GM12878 (cell line): ENCODE measurements at regions not wholly inside any gene's neighbourhood (a gene's known extent, or its start where the extent isn't known, plus 50 kb on each side); places are given as distances from the start of the nearest gene placed in this dataset.

Source experiments
- ATAC-seq: fragments of 200-7000 bp; cut with Tn5 transposase; 3 replicates; pipeline ENCODE4 v1.9.1; 2020; ENCODE audit warnings: mild to moderate bottlenecking, moderate library complexity
- BruUV-seq: library from RNA; stranded (reverse); fragments of 400-500 nt; replicated peaks from 2 replicates; lab custom pipeline; 2021; lab: Mats Ljungman, UMichigan
- CTCF ChIA-PET: fragments of 300-600 bp; sonication (Branson Sonifier 250); formaldehyde crosslinking; extraction: SDS; loops from one replicate; lab custom pipeline; 2021; ENCODE audit warnings: inconsistent platforms; lab: Yijun Ruan, JAX
- POLR2A ChIA-PET: fragments of 350-600 bp; formaldehyde crosslinking; extraction: SDS; loops from one replicate; lab custom pipeline; 2021; ENCODE audit warnings: inconsistent platforms; lab: Charles Lee
- RAD21 ChIA-PET: fragments of 300-600 bp; sonication (Branson Sonifier 250); formaldehyde crosslinking; loops from one replicate; lab custom pipeline; 2023; ENCODE audit warnings: antibody characterized with exemption; ENCODE audit not compliant: unreplicated experiment; lab: Charles Lee
- SMC1A ChIA-PET: fragments of 300-600 bp; sonication (Branson Sonifier 250); formaldehyde crosslinking; loops from one replicate; lab custom pipeline; 2023; ENCODE audit not compliant: unreplicated experiment, uncharacterized antibody; lab: Charles Lee
- DNase-seq: peaks from one replicate; pipeline ENCODE4 v3.0.0-alpha.2; 2011; ENCODE audit warnings: low read depth, low spot score
- FAIRE-seq: peaks from 3 replicates; lab custom pipeline; 2011; peaks lifted over from hg19 to GRCh38; lab: Jason Lieb, UNC
- H2AFZ ChIP-seq: 2 replicates; pipeline ENCODE4 v1.6.0; 2011; ENCODE audit warnings: low read depth, low read length, control low read depth; ENCODE audit not compliant: control insufficient read depth
- H3K27ac ChIP-seq: 2 replicates; pipeline ENCODE4 v1.5.1; 2011; ENCODE audit warnings: control low read depth; ENCODE audit not compliant: control insufficient read depth, insufficient read depth
- H3K27me3 ChIP-seq, 2 experiments: replicated peaks in 1 of 2; 2 replicates each; pipeline versions ENCODE4 v1.6.0 to v1.6.1; 2011; ENCODE audit warnings: low read length in 1 of 2; ENCODE audit not compliant: control insufficient read depth in 2 of 2, insufficient read depth in 2 of 2
- H3K36me3 ChIP-seq, 2 experiments: 2 replicates each; pipeline ENCODE4 v1.5.1; 2011; ENCODE audit warnings: low read length in 1 of 2; ENCODE audit not compliant: control insufficient read depth in 2 of 2, insufficient read depth in 2 of 2
- H3K4me1 ChIP-seq: 2 replicates; pipeline ENCODE4 v1.6.1; 2011; ENCODE audit warnings: mild to moderate bottlenecking, low read length, moderate library complexity, mixed read lengths; ENCODE audit not compliant: control insufficient read depth, insufficient read depth
- H3K4me2 ChIP-seq: 2 replicates; pipeline ENCODE4 v1.6.0; 2011; ENCODE audit warnings: control low read depth; ENCODE audit not compliant: control insufficient read depth, insufficient read depth
- H3K4me3 ChIP-seq: fragments of 200-600 bp; sonication (generic); 2 replicates; pipeline ENCODE4 v1.5.1; 2016
- H3K79me2 ChIP-seq: 2 replicates; pipeline ENCODE4 v1.6.0; 2011; ENCODE audit warnings: low read length; ENCODE audit not compliant: control insufficient read depth, insufficient read depth
- H3K9ac ChIP-seq: 2 replicates; pipeline ENCODE4 v1.8.0; 2011; ENCODE audit warnings: low read length, control low read depth, mixed read lengths; ENCODE audit not compliant: control insufficient read depth, insufficient read depth
- H3K9me3 ChIP-seq: replicated peaks from 3 replicates; pipeline ENCODE4 v1.5.1; 2011; ENCODE audit warnings: mild to moderate bottlenecking, low read length; ENCODE audit not compliant: control insufficient read depth, insufficient read depth
- H4K20me1 ChIP-seq: 2 replicates; pipeline ENCODE4 v1.6.0; 2011; ENCODE audit not compliant: control insufficient read depth, insufficient read depth
- BCL11A ChIP-seq: IDR thresholded peaks from 2 replicates; pipeline ENCODE4 v1.6.1; 2011; ENCODE audit warnings: low read depth, low read length
- CHD1 ChIP-seq: IDR thresholded peaks from 2 replicates; pipeline ENCODE4 v1.6.1; 2012; ENCODE audit warnings: low read depth, low read length, improper control_type of control experiment
- CREB1 ChIP-seq: IDR thresholded peaks from 2 replicates; pipeline ENCODE4 v1.6.1; 2012; ENCODE audit warnings: low read depth, mild to moderate bottlenecking, inconsistent platforms
- CREM ChIP-seq: IDR thresholded peaks from 2 replicates; pipeline ENCODE4 v1.6.1; 2014; ENCODE audit warnings: antibody characterized with exemption, low read depth
- FOS ChIP-seq: IDR thresholded peaks from 3 replicates; pipeline ENCODE4 v1.6.1; 2011; ENCODE audit warnings: borderline replicate concordance; ENCODE audit not compliant: insufficient read length; ENCODE audit errors: extremely low read depth
- FOXK2 ChIP-seq: fragments of 450-650 bp; IDR thresholded peaks from 2 replicates; pipeline ENCODE4 v1.6.1; 2017; ENCODE audit warnings: mild to moderate bottlenecking, moderate library complexity
- FOXM1 ChIP-seq: IDR thresholded peaks from 2 replicates; pipeline ENCODE4 v1.6.1; 2012; ENCODE audit warnings: low read depth, mild to moderate bottlenecking, inconsistent platforms, low read length, moderate library complexity
- GATAD2B ChIP-seq: fragments of 450-650 bp; conservative IDR thresholded peaks from 2 replicates; pipeline ENCODE4 v1.6.1; 2017; ENCODE audit warnings: low read depth, mild to moderate bottlenecking, moderate library complexity
- RCOR1 ChIP-seq: conservative IDR thresholded peaks from 2 replicates; pipeline ENCODE4 v1.6.1; 2012; ENCODE audit warnings: low read depth, low read length, improper control_type of control experiment
- TCF7 ChIP-seq: IDR thresholded peaks from 2 replicates; pipeline ENCODE4 v1.6.1; 2014; ENCODE audit warnings: antibody characterized with exemption, borderline replicate concordance
- YBX1 ChIP-seq: fragments of 450-650 bp; IDR thresholded peaks from 2 replicates; pipeline ENCODE4 v1.6.1; 2016; ENCODE audit warnings: antibody characterized with exemption
- ZNF24 ChIP-seq: fragments of 450-650 bp; IDR thresholded peaks from 2 replicates; pipeline ENCODE4 v1.6.1; 2017; ENCODE audit warnings: antibody characterized with exemption, mild to moderate bottlenecking
- WGBS: methylation state at CpG from one replicate; pipeline ENCODE4 v1.1.6; 2016; ENCODE audit warnings: low lambda C conversion rate; ENCODE audit not compliant: insufficient replicate concordance, insufficient coverage; ENCODE audit errors: missing lambda C conversion rate; 5-methylcytosine and 5-hydroxymethylcytosine counted together
- in situ Hi-C: fragments of 300-500 bp; cut with MboI; formaldehyde crosslinking; loops from 9 replicates; pipeline ENCODE4 v1.14.3; 2018; ENCODE audit warnings: mixed read lengths
- intact Hi-C: fragments of 100-400 bp; cut with micrococcal nuclease; formaldehyde crosslinking; loops from one replicate; pipeline ENCODE4 v1.14.2; 2022; ENCODE audit not compliant: unreplicated experiment
- TF ChIP-seq, protein P1 (sequence below): IDR thresholded peaks from 2 replicates; pipeline ENCODE4 v1.6.1; 2011; ENCODE audit warnings: low read depth, low read length, improper control_type of control experiment, borderline replicate concordance
- TF ChIP-seq, protein P2 (sequence below): fragments of 450-650 bp; IDR thresholded peaks from 2 replicates; pipeline ENCODE4 v1.6.1; 2017; ENCODE audit warnings: borderline replicate concordance
- TF ChIP-seq, protein P3 (sequence below): IDR thresholded peaks from 2 replicates; pipeline ENCODE4 v1.6.1; 2012; ENCODE audit warnings: improper control_type of control experiment, low read depth, low read length; ENCODE audit not compliant: insufficient replicate concordance

DNA sequence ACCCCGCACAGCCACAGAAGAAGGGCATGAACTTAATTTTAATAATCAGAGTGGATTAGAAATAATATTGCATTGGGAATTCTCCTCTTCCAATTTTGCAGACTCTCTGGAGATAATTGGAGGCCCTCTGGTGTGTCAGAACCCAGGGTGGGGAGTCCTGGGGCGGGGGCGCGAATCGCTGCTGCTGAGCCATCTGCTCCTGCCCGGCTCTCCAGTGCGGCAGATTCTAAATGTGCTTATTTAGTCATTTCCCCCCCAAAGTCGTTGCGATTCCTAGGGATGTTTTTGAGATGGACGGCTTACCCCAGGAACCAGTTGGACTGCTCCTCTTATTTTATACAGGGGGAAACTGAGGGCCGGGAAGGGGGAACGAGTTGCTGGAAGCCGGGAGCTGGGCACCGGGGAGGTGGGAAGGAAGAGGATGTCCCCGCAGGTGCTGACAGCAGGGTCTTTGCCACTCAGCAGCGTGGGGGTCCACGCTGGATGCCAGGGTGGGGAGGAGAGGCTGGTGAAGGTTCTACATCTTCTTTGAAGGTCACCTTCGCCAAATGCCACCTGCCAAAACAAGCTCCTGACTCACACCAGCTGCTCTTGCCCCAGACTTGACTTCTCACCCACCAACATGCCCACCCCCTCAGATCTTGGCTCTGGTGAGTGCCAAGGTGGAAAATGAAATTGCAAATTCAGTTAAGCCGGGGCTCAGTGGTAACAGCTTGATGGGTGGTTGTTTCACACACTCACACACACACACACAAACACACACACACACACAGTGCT, 91.3 kb upstream of the PRR23E start (continued):
- TF ChIP-seq, protein P1, sequence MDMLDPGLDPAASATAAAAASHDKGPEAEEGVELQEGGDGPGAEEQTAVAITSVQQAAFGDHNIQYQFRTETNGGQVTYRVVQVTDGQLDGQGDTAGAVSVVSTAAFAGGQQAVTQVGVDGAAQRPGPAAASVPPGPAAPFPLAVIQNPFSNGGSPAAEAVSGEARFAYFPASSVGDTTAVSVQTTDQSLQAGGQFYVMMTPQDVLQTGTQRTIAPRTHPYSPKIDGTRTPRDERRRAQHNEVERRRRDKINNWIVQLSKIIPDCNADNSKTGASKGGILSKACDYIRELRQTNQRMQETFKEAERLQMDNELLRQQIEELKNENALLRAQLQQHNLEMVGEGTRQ: no peak
- TF ChIP-seq TCF7 (no peak), YBX1 (no peak), FOS (no peak), CREM (no peak), BCL11A (no peak)
- TF ChIP-seq, protein P2, sequence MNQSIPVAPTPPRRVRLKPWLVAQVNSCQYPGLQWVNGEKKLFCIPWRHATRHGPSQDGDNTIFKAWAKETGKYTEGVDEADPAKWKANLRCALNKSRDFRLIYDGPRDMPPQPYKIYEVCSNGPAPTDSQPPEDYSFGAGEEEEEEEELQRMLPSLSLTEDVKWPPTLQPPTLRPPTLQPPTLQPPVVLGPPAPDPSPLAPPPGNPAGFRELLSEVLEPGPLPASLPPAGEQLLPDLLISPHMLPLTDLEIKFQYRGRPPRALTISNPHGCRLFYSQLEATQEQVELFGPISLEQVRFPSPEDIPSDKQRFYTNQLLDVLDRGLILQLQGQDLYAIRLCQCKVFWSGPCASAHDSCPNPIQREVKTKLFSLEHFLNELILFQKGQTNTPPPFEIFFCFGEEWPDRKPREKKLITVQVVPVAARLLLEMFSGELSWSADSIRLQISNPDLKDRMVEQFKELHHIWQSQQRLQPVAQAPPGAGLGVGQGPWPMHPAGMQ: no peak

DNA sequence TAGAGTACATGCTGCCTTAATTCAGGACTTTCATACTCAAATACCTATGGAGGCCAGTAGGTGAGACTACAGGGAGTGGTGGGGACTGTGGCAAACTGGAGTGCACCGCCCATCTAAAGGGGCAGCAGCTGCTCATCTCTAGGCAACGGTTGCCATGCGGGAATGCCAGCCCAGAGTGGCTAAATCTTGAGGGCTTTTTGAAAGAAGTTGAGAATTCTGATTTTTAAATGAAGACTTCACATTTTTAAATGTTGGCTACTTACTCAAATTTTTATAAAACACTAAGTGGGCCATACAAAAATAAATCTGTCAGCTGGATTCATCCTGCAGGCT, 90.8 kb upstream of the PRR23E start:
- Histone ChIP-seq H3K4me1 (no peaks in the 10 kb centered on the region), H3K9ac (no peak overlapping the region), H3K4me3 (no peak overlapping the region), H2AFZ (no peak overlapping the region), H4K20me1 (no peaks in the 10 kb centered on the region), H3K4me2 (no peak overlapping the region), H3K36me3 (no peaks in the 10 kb centered on the region), H3K79me2 (no peaks in the 10 kb centered on the region), H3K27ac (no peak overlapping the region), H3K27me3 (peaks cover 0 to 1% of the 10 kb centered on the region in 2 experiments; a peak in 2 of 4 replicates), H3K9me3 (no peaks in the 10 kb centered on the region)
- no peak for DNase-seq
- intact Hi-C loops (no loop called here), in situ Hi-C loops (no loop called here)
- no peak for FAIRE-seq
- no peak for TF ChIP-seq FOXM1
- TF ChIP-seq, protein P3, sequence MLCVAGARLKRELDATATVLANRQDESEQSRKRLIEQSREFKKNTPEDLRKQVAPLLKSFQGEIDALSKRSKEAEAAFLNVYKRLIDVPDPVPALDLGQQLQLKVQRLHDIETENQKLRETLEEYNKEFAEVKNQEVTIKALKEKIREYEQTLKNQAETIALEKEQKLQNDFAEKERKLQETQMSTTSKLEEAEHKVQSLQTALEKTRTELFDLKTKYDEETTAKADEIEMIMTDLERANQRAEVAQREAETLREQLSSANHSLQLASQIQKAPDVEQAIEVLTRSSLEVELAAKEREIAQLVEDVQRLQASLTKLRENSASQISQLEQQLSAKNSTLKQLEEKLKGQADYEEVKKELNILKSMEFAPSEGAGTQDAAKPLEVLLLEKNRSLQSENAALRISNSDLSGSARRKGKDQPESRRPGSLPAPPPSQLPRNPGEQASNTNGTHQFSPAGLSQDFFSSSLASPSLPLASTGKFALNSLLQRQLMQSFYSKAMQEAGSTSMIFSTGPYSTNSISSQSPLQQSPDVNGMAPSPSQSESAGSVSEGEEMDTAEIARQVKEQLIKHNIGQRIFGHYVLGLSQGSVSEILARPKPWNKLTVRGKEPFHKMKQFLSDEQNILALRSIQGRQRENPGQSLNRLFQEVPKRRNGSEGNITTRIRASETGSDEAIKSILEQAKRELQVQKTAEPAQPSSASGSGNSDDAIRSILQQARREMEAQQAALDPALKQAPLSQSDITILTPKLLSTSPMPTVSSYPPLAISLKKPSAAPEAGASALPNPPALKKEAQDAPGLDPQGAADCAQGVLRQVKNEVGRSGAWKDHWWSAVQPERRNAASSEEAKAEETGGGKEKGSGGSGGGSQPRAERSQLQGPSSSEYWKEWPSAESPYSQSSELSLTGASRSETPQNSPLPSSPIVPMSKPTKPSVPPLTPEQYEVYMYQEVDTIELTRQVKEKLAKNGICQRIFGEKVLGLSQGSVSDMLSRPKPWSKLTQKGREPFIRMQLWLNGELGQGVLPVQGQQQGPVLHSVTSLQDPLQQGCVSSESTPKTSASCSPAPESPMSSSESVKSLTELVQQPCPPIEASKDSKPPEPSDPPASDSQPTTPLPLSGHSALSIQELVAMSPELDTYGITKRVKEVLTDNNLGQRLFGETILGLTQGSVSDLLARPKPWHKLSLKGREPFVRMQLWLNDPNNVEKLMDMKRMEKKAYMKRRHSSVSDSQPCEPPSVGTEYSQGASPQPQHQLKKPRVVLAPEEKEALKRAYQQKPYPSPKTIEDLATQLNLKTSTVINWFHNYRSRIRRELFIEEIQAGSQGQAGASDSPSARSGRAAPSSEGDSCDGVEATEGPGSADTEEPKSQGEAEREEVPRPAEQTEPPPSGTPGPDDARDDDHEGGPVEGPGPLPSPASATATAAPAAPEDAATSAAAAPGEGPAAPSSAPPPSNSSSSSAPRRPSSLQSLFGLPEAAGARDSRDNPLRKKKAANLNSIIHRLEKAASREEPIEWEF: no peak
- TF ChIP-seq GATAD2B: no peak
- TF ChIP-seq TCF7: no peak
- no peak for TF ChIP-seq CREB1
- TF ChIP-seq CHD1: no peak
- no peak for TF ChIP-seq FOXK2
- no peak for TF ChIP-seq ZNF24
- TF ChIP-seq RCOR1: no peak
- no TSS peak for BruUV-seq
- ATAC-seq: no peak
- ChIA-PET CTCF (no interaction called here), RAD21 (no interaction called here), SMC1A (no interaction called here), POLR2A (no interaction called here)
- 29% methylated on average over 3 of the region's 3 CpGs for WGBS
